ENCODE measurements at regions not wholly inside any gene's neighbourhood (a gene's known extent, or its start where the extent isn't known, plus 50 kb on each side); places are given as distances from the start of the nearest gene placed in this dataset.
"Not testable (repeated sequence)": the region's sequence is repeated elsewhere in the genome, so short reads cannot be mapped to it uniquely, and the experiment has no call there.

DNA sequence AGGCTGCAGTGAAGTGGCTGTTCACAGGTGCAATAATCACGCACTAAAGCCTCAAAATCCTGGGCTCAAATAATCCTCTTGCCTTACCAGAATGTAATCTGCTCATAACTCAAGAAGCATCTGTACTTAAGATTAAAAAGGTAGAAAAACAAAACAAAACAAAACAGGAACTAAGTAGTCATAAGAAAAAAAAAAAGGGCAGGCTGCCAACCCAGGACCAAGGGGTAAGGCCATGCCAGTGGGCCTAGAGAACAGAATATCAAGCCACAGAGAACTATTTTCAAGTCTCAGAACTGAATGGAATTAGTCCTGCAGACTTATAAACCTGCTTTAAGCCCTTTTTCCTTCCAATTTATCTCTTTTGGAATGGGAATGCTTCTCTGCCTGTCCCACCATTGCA, 64.8 kb upstream of the TBC1D3K start:
- no peak for DNase-seq (ENCODE audit: low read depth in 4 of 4, low spot score in 3 of 4)

DNA sequence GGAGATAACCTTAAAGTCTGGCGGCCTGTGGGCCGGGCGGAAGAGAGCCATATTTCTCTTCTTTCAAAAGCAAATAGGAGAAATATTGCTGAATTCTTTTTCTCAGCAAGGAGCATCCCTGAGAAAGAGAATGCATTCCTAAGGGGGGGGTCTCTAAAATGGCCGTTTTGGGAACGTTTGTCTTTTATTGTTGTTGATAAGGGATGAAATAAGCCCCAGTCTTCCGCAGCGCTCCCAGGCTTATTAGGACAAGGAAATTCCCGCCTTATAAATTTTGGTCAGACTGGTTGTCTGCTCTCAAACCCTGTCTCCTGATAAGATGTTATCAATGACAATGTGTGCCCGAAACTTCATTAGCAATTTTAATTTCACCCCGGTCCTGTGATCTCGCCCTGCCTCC, 65.8 kb upstream of the TBC1D3K start:
- DNase-seq (ENCODE audit: low read depth in 4 of 4, low spot score in 3 of 4): not testable (repeated sequence)

DNA sequence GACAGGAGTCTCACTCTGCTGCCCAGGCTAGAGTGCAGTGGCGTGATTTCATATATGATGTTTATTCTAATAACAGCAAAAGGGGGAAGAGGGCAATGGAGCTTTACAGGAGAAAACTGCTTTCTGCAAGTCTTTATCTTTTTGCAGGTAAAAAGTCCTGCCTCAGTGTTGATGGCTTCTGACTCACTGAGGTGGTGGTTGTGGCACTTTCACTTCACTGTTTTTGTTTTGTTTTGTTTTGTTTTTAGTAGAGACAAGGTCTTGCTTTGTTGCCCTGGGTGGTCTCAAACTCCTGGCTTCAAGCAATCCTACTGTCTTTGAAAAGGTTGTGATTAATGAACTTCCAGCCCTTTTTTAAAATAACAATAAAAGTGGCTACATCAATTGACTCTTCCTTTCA, 68.0 kb upstream of the TBC1D3K start:
- DNase-seq (ENCODE audit: low read depth in 4 of 4, low spot score in 3 of 4): no peak

DNA sequence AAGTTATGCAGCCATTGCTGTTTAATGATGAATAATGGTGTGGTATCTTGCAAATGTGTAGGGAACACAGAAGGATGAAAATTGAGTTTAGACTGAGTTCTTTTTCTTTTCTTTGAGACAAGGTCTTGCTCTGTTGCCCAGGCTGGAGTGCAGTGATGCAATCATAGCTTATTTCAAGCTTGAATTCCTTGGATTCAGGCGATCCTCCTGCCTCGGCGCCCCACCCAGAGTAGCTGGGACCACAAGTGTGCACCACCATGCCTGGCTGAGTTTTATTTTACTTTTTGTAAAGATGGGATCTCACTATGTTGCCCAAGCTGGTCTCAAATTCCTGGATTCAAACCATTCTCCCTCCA, 74.6 kb upstream of the TBC1D3K start:
- no peak for DNase-seq (ENCODE audit: low read depth in 4 of 4, low spot score in 3 of 4)

DNA sequence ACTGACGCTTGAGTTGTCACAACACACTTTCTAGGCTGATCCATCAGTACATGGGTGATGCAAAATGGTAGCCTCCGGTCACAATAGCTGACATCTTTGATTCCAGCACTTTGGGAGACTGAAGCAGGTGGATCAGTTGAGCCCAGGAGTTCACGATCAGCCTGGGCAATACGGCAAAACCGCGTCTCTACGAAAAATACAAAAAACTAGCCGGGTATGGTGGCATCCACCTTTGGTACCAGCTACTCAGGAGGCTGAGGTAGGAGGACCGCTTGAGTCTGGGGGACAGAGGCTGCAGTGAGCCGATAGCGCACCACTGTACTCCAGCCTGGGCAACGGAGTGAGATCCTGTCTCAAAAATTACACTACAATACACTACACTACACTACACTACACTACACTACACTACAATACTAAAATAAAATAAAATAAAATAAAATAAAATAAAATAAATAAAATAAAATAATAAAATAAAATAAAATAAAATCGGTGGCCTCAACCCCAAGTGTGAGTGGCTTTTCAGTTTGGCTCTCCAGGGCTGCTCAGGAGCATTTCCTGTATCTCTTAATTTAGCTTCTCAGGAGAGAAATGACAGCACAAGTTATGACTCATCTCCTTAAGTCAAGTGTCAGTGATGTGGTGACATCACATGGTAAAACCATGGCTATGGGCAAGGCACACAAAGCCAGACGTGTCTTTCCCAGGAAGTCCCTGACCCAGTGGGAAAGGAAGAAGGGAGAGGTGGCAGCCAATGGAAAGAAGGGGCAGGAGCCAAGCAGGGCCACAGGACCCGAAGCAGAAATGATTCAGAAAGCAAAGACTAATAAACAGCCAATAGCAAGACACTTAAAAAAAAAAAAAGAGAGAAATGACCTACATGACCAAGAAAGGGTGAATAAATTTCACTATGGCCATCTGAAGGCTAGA, 75.3 kb upstream of the TBC1D3K start:
- DNase-seq (ENCODE audit: low read depth in 4 of 4, low spot score in 3 of 4): no peak

DNA sequence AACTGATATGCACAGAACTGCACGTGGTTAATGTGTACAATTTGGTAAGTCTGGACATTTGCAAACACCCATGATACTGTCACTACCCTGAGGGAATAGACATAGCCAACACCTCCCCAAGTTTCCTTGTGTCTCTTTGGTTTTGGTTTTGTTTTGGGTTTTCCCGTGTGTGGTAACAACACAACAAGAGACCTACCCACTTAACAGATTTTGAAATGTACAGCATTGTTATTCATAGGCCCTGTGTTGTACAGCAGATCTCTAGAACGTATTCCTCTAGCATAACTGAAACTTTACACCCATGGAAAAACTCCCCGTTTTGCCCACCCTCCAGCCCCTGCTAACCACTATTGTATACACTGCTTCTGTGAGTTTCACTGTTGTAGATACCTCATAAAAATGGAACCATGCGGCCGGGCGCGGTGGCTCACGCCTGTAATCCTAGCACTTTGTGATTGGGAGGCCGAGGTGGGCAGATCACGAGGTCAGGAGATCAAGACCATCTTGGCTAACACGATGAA, 76.3 kb upstream of the TBC1D3K start:
- DNase-seq (ENCODE audit: low read depth in 4 of 4, low spot score in 3 of 4): no peak

DNA sequence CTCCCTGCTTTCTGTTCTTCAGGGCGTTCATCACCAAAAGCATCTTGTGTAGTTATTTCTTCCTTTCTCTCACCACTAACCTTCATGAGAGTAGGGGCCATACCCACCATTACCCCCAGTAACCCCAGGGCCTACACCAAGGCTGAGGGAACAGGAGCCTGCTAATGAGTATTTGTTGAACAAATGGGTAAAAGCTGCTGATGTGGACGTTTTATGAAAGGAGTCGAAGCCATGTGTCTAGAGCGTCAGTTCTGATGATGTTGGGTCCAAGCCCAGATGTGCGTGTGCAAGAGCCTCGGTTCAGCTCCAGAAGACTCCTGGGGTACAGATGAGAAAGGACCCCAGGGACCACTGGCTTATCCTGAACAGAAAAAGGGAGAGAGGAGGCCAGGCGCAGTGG, 77.1 kb upstream of the TBC1D3K start:
- no peak for DNase-seq (ENCODE audit: low read depth in 4 of 4, low spot score in 3 of 4)

DNA sequence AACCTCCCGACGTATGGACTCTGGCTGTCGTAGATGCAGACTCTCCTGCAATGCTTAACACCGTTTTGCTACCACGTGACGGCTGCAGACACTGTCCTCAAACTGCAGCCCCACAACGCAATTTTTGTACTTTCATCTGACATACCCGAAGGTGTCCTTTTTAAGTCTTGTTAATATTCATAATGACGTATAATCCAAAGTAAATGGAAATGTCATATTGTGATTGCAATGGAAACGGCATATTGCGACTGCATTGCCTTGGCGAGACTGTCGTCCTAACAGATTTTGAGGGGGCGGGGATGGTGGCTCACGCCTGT, 79.3 kb upstream of the TBC1D3K start:
- no peak for DNase-seq (ENCODE audit: low read depth in 4 of 4, low spot score in 3 of 4)

DNA sequence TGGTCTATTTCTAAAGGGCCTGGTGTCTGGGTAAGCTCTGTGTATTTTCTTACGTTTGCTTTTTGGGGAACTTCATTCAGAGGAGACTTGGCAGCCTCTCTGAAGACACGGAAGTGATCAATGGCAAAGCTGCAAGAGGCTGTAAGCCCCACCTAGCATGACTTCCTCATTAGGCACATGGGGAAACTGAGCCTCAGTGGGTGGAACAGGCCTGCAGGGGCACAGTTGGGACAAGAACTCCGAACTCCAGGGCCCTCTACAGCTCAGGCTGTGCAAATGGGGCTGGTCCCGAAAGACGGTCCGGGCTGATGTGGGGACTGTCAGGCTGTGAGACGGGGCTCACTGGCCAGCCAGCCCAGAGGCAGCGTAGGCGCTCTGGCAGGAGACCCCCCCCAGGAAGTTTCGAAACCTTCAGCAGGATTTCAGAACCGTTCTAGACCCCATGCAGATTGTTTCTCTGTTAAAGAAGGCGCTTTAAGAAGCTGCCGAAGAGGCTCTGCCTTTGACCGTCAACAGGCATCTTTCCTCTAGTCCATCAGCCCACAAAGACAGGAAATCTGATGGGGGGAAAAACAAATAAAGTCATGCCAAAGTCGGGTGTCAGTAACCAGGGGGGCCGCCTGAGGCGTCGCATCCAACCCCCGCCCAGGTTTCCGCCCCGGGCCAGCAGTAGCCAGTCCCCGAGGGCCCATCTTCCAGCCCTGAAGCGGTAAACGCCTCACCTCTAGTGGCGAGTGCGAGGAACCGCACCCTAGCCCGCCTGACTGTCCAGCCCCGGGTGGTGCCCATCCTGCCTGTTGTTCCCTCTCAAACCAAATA, 79.8 kb upstream of the TBC1D3K start:
- no peak for DNase-seq (ENCODE audit: low read depth in 4 of 4, low spot score in 3 of 4)

DNA sequence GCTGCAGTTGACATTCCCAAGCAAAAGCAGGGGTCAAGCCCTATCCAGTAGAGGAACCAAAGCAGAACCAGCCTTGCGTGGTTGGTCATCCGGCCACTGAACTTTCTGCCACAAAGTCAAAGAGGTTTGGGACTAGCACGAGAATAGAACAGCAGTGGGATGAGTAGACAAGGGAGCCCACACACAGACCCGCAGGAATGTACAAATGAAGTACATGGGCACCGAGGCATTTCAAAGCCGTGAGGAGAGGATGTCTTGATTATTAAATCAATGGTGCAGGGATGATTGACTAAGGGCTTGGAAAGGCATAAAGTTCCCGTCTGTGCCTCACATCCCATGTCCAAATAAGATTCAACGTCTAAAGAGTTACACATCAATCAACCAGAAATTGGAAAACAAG, 81.8 kb upstream of the TBC1D3K start:
- no peak for DNase-seq (ENCODE audit: low read depth in 4 of 4, low spot score in 3 of 4)

DNA sequence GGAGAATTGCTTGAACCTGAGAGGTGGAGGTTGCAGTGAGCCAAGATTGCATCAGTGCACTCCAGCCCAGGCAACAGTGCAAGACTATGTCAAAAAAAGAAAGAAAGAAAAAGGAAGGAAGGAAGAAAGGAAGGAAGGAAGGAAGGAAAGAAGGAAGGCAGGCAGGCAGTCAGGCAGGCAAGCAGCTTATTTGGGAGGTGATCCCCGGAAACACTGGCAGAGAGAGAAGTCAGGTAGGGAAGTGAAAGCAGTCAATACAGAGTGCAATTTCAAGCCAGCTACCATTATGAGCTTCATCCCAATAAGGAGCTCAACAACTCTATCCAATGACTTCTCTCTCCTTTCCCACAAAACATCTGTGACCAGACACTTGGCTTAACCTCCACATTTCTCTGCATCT, 83.0 kb upstream of the TBC1D3K start:
- DNase-seq (ENCODE audit: low read depth in 4 of 4, low spot score in 3 of 4): no peak

DNA sequence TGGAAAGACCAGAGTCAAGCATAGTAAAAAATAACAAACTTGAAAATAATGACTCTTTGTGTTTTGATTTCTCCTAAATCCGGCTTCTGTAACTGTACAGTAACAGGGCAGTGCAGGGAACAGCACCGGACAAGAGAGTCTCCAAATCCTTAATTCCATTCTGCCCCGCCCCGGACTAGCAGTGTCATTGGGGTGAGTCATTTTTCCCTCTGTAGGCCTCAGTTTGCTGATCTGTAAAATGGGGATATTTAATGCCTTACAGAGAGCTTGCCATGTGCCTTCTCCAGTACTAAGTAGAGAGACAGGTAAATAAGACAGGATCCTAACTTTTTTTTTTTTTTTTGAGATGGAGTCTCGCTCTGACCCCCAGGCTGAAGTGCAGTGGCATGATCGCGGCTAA, 83.6 kb upstream of the TBC1D3K start:
- DNase-seq (ENCODE audit: low read depth in 4 of 4, low spot score in 3 of 4): no peak

DNA sequence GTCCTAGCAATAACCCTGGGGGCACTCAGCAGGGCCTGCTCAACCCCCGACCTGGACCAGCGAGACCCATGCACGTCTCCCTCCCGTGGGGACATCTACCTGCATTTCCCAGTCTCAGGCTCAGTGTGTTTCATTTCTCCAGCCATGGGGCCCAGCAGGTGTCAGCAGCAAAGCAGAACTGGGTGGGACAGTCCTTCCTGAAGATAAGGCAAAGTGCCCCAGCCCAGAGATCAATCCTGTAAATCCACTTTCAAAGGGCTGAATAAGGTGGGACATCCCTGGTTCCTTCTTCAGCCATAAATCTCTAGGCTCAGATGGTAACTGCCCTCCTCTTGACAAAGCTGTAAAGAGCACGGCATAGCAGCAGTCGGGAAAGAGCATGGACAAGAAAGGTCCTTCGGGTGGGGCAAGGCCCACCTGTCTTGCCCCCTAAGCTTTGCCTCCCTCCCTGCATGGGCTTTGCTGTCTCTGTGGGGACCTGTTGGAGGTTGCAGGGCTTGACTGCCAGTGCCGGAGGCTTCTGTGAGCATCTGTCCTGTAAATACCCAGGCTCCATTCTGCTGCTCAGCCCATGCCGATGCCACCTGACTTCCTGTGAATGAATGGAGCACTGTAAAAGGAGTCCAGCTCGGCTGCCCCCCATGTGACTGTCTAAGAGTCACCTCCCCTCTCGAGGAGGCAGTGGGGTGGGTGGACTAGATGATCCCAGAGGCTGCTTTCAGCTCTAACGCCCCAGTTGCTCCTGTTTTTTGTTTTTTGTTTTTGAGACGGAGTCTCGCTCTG, 84.8 kb upstream of the TBC1D3K start:
- no peak for DNase-seq (ENCODE audit: low read depth in 4 of 4, low spot score in 3 of 4)

DNA sequence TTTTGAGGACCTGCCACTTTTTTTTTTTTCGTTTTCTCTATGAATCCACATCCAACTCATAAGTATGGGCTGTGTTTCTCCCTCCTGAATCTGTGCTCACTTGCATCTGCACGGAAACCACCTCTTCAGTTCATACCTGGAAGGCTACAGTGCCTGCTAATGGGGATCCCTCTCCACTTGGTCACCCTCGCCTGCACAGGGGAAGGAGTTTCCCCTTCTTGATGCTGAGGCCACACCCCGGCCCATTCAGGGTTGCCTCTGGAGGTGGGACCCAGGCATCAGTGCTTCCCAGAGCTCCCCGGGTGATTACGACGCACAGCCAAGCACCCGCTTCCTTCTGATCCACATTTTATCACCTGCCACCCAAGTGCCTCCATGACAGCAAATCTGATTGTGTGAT, 85.9 kb upstream of the TBC1D3K start:
- DNase-seq (ENCODE audit: low read depth in 4 of 4, low spot score in 3 of 4): no peak

DNA sequence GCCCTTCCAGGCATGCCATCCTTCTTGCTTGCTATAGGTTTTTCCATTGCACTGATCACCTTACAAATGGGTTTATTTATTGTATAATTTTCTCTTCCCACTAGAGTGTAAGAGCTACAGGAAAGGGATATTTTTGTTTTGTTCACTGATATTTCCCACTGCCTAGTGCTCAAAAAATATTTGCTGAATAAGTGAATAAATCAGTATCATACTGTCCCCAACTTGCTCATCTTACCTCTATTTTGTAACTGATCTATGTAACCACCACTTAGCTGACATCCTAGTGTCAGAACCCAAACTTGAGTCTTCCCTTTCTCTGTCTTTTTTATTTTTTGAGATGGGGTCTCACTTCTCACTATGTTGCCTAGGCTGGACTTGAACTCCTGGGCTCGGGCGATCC, 87.6 kb upstream of the TBC1D3K start:
- DNase-seq (ENCODE audit: low read depth in 4 of 4, low spot score in 3 of 4): no peak

DNA sequence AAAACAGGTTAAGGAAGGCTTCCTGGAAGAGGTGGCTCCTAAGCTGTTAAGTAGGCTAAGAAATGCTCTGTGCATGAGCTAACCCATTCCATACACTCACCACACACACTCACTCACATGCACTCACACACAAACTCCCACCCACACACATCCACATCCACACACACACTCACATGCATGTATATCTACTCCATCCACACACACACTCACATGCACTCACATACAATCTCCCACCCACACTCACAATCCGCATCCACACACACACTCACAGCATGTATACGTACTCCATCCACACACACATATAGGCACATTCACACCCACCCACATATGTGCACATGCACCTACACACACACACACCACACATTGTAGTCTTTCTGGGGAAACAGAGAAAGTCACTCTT, 89.3 kb upstream of the HNF1B start:
- no peak for DNase-seq (ENCODE audit: low read depth in 4 of 4, low spot score in 3 of 4)

DNA sequence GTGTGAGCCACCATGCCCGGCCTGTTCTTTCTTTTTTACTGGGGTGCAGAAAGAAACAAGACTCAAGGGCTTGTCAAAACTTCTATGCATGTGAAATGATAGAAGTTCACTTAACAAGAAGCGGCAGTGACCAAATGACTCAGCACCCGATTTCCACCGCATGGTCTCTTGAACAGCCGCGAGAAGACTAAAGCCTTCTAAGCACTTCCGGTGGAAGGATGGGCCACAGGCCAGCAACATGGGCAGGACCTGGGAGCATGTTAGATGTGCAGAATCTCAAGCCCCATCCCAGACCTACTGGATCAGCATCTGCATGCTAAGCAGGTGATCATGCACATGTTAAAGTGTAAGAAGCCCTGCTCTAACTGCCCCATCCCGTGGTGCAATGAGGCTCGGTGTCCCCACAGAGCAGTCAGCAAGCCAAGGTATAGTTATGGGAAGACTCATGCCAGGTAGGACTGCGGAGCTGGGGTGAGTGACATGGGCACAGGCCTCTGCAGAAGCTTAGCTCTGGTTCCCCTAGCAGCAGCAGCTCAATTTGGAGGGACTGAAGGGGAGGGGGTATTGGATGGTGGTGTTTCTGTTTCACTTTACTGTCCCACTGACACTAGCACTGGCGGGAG, 88.5 kb upstream of the HNF1B start:
- no peak for DNase-seq (ENCODE audit: low read depth in 4 of 4, low spot score in 3 of 4)

DNA sequence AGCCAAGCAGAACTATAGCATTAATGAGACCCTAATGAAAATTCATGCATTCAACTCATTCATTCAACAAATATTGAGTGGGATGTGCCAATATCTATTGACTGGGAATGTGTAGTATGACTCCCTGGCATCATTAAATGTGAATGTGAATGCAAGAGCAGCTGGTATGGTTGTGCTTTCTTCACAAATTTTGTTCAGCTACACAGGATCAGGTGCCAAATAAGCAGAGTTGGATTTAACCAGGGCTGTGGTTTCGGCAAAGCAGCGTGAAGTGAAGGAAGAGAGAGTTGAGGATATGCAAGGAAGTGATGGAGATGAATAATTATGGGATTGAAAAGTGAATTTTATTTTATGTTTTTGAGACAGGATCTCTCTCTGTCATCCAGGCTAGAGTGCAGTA, 87.1 kb upstream of the HNF1B start:
- DNase-seq (ENCODE audit: low read depth in 4 of 4, low spot score in 3 of 4): no peak

DNA sequence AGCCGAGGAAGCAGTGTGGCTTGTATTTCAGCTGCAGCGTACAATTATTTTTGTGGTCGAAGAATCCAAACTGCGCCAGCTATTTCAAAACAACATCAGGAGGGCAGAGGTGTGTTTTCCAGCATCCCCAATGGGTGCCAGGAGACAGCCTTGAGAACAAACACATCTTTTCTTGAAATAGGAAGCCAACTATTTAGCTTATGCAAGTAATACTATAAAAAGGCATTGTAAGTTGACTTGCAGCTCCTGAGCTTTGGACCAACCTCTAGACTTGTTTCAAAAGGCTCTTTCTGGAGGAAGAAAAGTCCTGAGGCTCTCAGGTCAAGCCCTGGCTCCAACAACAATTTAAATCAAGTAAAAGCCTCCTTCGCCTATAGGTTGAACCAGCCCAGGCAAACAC, 86.6 kb upstream of the HNF1B start:
- no peak for DNase-seq (ENCODE audit: low read depth in 4 of 4, low spot score in 3 of 4)

DNA sequence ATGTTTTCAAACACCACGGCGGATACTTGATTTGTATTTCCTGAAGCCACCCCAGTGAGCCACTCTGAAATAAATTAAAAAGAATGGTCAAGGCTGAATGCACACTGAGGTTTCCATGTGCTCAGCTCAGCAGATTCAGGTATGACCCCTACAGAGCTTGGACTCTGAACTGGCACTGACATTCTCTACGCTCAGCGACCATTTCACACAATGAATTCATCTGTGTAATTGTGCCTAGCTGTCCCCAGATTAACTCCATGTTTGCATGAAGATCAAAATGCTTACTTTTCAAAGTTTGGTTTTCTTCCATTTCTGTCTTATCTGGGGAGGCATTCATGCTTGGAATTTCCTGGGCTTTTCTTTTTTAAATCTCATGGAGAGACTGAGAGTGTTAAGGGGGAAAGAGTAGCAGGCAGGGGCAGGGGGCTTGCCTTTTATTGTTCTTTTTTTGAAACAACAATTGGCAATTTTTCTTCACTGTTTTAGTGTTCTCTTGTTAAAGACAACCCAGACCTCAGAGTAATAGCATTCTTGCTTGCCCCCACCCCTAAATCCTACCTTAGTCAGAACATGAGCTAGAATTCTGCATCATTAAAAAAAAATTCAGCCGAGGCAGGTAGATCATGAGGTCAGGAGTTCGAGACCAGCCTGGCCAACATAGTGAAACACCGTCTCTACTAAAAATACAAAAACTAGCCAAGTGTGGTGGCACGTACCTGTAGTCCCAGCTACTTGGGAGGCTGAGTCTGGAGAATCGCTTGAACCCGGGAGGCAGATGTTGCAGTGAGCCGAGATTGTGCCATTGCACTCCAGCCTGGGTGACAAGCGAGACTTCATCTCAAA, 85.5 kb upstream of the HNF1B start:
- DNase-seq (ENCODE audit: low read depth in 4 of 4, low spot score in 3 of 4): peak in 3 of 4 donors; percentile 35 to 61 (median 47)
